HL-60/S4 treated with retinoic acid at 250 ng/mL for 4 days and 3 days (cell line): ENCODE measurements at regions not wholly inside any gene's neighbourhood (a gene's known extent, or its start where the extent isn't known, plus 50 kb on each side); places are given as distances from the start of the nearest gene placed in this dataset.

ENCODE experiments used
- in situ Hi-C: fragments of 300-500 bp; cut with MboI; formaldehyde crosslinking; loops from 2 replicates; pipeline ENCODE4 v1.7.0; 2022; ENCODE audit warnings: low sequenced_read_pairs

DNA sequence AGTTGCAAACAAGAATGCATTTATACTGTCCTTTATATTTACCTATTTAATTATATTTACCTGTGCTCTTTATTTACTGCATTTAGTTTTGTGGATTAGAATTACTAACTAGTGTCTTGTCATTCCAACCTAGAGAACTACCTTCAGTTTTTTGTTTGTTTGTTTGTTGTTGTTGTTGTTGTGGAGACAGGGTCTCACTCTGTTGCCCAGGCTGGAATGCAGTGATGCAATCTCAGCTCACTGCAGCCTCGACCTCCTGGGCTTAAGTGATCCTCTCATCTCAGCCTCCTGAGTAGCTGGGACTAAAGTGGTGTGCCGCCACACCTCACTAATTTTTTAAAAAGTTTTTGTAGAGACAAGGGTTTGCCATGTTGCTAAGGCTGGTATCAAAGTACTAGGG lies 156.4 kb upstream of the AKR1E2 start:
- in situ Hi-C loops = loop anchor here (25.0 kb wide), 1 partner anchor 1432 kb away; no protein-coding TSS in a partner anchor

- in situ Hi-C loops = loop anchor here (25.0 kb wide), 1 partner anchor 1426 kb away; no protein-coding TSS in a partner anchor
These were observed 162.6 kb upstream of the AKR1E2 start for GRCh38 chr10:4663162-4663992.

DNA sequence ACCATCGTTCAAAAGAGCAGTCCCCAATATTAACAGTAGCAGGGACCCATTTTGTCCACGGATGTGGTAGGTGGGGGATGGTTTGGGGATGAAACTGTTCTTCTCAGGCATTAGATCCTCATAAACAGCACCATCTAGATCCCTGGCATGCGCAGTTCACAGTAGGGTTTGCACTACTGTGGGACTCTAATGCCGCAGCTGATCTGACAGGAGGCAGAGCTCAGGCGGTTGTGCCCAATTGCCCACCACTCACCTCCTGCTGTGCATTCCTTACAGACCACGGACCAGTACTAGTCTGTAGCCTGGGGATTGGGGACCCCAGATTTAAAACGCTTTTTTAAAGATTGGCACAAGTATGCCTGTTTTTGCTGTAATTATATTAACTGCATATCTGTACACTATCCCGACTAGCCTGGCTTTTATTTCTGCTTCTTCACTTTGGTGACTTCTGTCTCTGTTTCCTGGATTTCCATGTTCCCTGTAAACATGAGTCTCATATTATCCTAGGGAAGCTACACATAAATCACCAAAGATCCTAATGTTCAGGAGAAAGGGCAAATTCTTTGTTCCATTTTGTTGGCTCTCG lies 163.3 kb upstream of the AKR1E2 start:
- in situ Hi-C loops = loop anchor here (25.0 kb wide), 1 partner anchor 1425 kb away; no protein-coding TSS in a partner anchor

GRCh38 chr10:4661511-4662255 lies 164.3 kb upstream of the AKR1E2 start:
- in situ Hi-C loops = loop anchor here (25.0 kb wide), 1 partner anchor 1424 kb away; no protein-coding TSS in a partner anchor

DNA sequence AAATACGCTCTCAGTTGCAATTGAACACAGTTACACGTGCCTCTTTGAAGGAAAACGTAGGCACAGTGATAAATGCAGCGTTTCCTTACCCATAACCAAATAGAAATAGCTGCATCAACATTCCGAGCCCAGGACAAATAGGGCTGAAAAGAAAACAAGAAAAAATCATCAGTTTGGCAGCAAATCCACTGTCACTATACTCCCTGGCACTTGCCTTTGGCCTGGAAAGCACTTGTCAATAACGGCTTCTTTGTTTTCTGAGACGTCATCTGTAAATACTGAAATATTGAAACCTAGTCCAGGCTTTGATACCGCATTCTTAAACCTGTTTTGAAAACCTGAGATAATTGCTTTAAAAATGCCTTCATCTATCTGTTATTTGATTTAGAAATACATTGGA lies 167.2 kb upstream of the AKR1E2 start:
- in situ Hi-C loops = loop anchor here (25.0 kb wide), 1 partner anchor 1421 kb away; no protein-coding TSS in a partner anchor

DNA sequence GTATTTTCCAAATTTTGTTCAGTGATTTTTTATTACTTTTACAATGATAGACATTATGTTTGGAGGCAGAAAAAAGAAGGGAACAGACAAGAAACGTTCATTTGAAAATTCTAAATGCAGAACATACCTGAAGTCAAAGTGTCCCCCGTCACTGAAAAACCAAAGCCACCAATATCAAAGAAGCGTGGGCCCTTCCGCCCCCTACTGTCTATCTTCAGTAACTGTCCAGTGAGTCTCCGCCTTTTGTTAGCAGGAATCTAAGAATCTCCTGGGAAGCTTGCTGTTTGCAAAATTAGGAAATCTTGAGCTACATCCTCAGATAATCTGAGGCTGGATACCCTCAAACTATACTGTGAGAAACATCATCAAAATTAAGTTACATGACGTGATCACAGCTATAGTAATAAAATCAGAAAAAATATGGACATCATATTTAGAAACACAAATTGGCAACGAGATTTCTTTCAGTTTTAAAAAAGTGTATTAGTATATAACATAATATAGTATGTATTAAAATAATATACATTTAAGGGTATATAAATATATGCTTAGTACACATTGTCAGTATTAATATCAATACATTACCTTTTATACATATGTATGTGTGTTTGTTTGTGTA lies 169.3 kb upstream of the AKR1E2 start:
- in situ Hi-C loops = loop anchor here (25.0 kb wide), 1 partner anchor 1419 kb away; no protein-coding TSS in a partner anchor

DNA sequence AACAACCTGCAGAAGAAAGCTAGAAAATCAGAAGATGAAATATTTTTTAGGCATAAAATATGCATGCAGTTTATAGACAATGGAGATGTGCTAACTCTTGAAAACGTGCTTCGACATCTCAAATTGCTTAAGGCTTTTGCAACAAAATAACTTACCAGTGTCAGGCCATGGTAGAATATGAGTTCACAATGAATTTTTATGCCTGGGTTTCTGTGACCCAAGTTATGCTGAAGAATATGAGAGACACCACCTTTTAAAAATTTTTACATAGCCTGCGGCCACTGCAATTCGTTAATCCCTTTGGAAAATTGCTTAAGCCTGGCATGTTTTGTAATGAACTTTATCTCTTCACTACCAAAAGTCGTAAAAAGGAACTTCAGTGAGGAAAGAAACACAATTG lies 170.1 kb upstream of the AKR1E2 start:
- in situ Hi-C loops = loop anchor here (25.0 kb wide), 1 partner anchor 1419 kb away; no protein-coding TSS in a partner anchor

- in situ Hi-C loops = loop anchor here (25.0 kb wide), 1 partner anchor 1418 kb away; no protein-coding TSS in a partner anchor
These were observed 170.6 kb upstream of the AKR1E2 start for GRCh38 chr10:4655406-4655805.

DNA sequence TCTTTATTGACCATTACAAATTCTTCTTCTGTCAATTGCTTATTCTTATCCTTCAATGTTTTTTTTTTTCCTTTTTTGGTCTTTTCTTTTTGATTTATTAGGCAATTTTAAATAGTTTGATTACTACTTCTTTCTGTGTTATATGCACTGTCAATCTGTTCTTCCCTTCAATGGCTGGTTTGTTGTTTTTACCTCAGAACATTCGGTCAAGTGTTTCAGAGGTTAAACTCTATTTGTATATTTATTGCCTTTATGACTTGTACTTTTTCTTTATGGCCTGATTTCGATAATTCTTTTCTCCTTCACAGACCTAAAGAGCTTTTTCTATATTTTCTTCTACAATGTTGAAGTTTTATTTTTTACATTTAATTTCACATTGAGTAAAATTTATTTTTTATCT lies 171.5 kb upstream of the AKR1E2 start:
- in situ Hi-C loops = loop anchor here (25.0 kb wide), 1 partner anchor 1417 kb away; no protein-coding TSS in a partner anchor

DNA sequence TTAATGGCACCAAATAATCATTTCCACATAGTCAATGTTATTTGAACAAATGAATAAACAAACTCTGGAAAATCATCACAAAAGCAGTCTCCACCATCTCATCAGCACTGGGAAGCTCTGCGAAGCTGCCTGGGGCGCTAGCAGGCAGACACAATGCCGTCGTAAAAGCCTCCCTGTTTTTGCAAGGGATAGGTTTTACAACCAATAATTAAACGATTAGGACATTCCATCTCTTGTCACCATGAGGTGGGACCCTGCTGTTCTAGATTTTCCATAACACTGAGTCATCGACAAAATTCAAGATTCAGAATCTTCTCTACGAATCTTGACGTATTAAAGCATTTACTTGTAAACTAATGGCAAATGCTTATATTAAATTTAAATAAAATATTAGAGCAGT lies 172.8 kb upstream of the AKR1E2 start:
- in situ Hi-C loops = loop anchor here (25.0 kb wide), 1 partner anchor 1416 kb away; no protein-coding TSS in a partner anchor

GRCh38 chr10:4652111-4653010 lies 173.6 kb upstream of the AKR1E2 start:
- in situ Hi-C loops = loop anchor here (25.0 kb wide), 1 partner anchor 1415 kb away; no protein-coding TSS in a partner anchor

GRCh38 chr10:4651404-4652037 lies 174.5 kb upstream of the AKR1E2 start:
- in situ Hi-C loops = loop anchor here (25.0 kb wide), 1 partner anchor 1414 kb away; no protein-coding TSS in a partner anchor

- in situ Hi-C loops = loop anchor here (25.0 kb wide), 1 partner anchor 1413 kb away; no protein-coding TSS in a partner anchor
These were observed 175.4 kb upstream of the AKR1E2 start for GRCh38 chr10:4650582-4650981.

DNA sequence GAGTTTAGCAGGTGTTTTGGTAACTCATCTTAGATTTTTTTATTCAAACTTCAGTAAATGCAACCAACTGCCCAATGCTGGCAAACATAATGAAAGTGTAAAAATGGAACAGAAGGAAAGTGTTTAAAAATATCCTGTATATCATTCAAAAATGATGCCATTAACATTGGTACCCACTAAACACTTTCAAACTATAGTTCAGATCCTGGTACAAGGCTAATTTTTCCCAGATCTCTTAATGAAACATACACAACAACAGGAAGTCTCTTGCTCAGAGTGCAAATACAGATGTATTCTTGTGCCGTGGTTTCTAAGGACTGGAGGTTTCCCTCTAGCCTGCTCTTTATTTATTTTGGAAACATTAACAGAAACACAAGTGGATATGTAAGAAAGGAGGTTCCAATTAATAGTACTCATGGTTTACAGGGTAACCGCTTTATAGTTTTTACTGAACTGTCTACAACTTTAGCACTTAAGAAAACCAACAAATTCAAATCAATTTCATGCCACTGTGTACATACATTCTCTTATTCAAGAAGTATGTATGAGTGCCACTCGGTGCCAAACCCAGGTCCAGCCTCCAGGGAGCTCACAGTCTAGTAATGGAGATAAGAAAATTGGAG lies 176.0 kb upstream of the AKR1E2 start:
- in situ Hi-C loops = loop anchor here (25.0 kb wide), 1 partner anchor 1413 kb away; no protein-coding TSS in a partner anchor

- in situ Hi-C loops = no loop called here
These were observed 176.5 kb upstream of the AKR1E2 start for GRCh38 chr10:4649471-4649870.

DNA sequence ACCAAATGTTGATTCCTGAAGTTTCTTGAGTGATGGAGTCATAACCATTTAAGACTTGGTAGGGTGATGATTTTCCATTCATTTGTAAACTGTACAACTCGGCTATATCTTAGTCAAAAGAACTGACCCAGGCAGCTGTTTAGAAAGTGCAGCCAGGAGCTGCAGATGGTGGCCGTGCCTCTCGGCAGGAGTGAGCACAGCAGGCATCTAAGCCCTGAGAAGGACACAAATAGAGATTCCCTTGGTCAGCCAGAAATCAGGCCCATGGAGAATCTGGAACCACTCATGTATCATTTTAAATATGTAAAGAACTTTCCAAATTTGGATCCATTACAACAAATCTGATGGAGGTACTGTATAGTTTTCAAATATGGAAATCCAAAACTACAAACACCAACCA lies 177.0 kb upstream of the AKR1E2 start:
- in situ Hi-C loops = no loop called here

DNA sequence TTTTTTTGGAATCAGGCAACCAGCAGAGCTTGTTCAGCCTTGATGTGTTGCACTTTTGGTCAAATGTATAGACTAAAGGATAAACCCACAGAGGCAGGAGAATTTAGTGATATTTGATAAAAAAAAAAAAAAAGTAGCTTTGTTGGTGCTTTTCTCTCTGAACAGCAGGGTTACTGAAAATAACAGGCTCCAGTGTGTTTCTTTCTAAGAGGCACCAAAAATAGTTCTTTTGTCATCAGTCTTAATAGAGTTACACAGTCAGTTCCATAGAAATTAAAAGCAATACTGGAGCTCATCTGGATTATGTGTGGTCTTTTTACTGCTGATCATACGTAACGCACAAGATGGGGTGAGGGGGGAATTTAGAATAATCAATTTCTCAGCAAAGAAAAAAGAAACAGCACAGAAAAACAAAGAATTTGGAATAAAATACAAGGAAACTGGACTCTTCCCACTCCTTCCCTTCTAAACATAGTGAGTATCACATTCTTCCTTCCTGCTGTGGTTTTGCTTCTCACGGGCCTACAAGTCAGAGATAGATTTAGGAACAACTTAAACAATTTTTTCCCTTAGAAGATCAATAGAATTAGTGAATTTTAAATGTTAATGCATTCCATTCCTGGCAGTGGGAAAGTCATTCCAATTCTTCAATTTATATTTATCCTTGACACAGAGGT lies 178.8 kb upstream of the AKR1E2 start:
- in situ Hi-C loops = no loop called here

- in situ Hi-C loops = no loop called here
These were observed 179.5 kb upstream of the AKR1E2 start for GRCh38 chr10:4646547-4646946.
